MCF 10A (cell line): ENCODE measurements at regions not wholly inside any gene's neighbourhood (a gene's known extent, or its start where the extent isn't known, plus 50 kb on each side); places are given as distances from the start of the nearest gene placed in this dataset.

Experiments used
- BruUV-seq: library from RNA; stranded (reverse); fragments of 400-500 nt; replicated peaks from 2 replicates; lab custom pipeline; 2021; lab: Mats Ljungman, UMichigan
- CTCF ChIA-PET: fragments of 300-600 bp; sonication (Branson Sonifier 250); formaldehyde crosslinking; extraction: SDS; loops from one replicate; lab custom pipeline; 2021; ENCODE audit warnings: antibody characterized with exemption, inconsistent platforms; lab: Yijun Ruan, JAX
- POLR2A ChIA-PET: fragments of 300-600, 350-650 bp; sonication (Branson Sonifier 250); formaldehyde crosslinking; extraction: SDS; loops from one replicate; lab custom pipeline; 2020; ENCODE audit warnings: antibody characterized with exemption, inconsistent platforms; lab: Yijun Ruan, JAX
- DNase-seq: peaks from one replicate; pipeline ENCODE4 v3.0.0-alpha.2; 2018; ENCODE audit not compliant: unreplicated experiment
- H3K27ac Mint-ChIP-seq: one replicate; pipeline ENCODE4 v1.8.0; 2022; ENCODE audit warnings: mild to moderate bottlenecking, low read depth, mixed read lengths; ENCODE audit not compliant: unreplicated experiment
- H3K27me3 Mint-ChIP-seq: one replicate; pipeline ENCODE4 v1.8.0; 2022; ENCODE audit warnings: mixed read lengths; ENCODE audit not compliant: insufficient read depth, unreplicated experiment
- H3K36me3 Mint-ChIP-seq: one replicate; pipeline ENCODE4 v1.8.0; 2022; ENCODE audit warnings: mild to moderate bottlenecking, moderate library complexity, mixed read lengths; ENCODE audit not compliant: insufficient read depth, unreplicated experiment
- H3K4me1 Mint-ChIP-seq: one replicate; pipeline ENCODE4 v1.8.0; 2022; ENCODE audit warnings: mixed read lengths; ENCODE audit not compliant: insufficient read depth, unreplicated experiment
- H3K4me3 Mint-ChIP-seq: one replicate; pipeline ENCODE4 v1.8.0; 2022; ENCODE audit warnings: mild to moderate bottlenecking, moderate library complexity, mixed read lengths; ENCODE audit not compliant: unreplicated experiment
- H3K9me3 Mint-ChIP-seq: one replicate; pipeline ENCODE4 v1.8.0; 2022; ENCODE audit warnings: mixed read lengths; ENCODE audit not compliant: unreplicated experiment
- CTCF ChIP-seq: fragments of 200-600 bp; IDR thresholded peaks from one replicate; pipeline ENCODE4 v1.8.0; 2022; ENCODE audit warnings: antibody characterized with exemption, mild to moderate bottlenecking; ENCODE audit not compliant: unreplicated experiment
- intact Hi-C: fragments of 100-400 bp; cut with micrococcal nuclease; formaldehyde crosslinking; loops from 2 replicates; pipeline ENCODE4 v1.14.1; 2022

GRCh38 chr14:87325741-87326140 is 667.2 kb downstream of the GALC start:
- no peaks in the 10 kb centered on the region for H3K36me3 Mint-ChIP-seq
- ChIA-PET POLR2A (no interaction called here), CTCF (interaction anchor here (0.6 kb wide), 1 partner anchor 389 kb away, joined by 3 read pairs; no protein-coding TSS in a partner anchor)
- no peak overlapping the region for H3K27ac Mint-ChIP-seq
- no peaks in the 10 kb centered on the region for H3K4me1 Mint-ChIP-seq
- no peak for TF ChIP-seq CTCF
- intact Hi-C loops: no loop called here
- H3K27me3 Mint-ChIP-seq: no peaks in the 10 kb centered on the region
- no TSS peak for BruUV-seq
- no peak overlapping the region for H3K4me3 Mint-ChIP-seq
- peaks cover 7% of the 10 kb centered on the region for H3K9me3 Mint-ChIP-seq
- DNase-seq: no peak

- no peak overlapping the region for H3K27ac Mint-ChIP-seq
- no peak overlapping the region for H3K4me3 Mint-ChIP-seq
- intact Hi-C loops: no loop called here
- BruUV-seq: no TSS peak
- peaks cover 7% of the 10 kb centered on the region for H3K9me3 Mint-ChIP-seq
- ChIA-PET POLR2A (no interaction called here), CTCF (no interaction called here)
- no peaks in the 10 kb centered on the region for H3K36me3 Mint-ChIP-seq
- H3K27me3 Mint-ChIP-seq: no peaks in the 10 kb centered on the region
- no peak for TF ChIP-seq CTCF
- no peaks in the 10 kb centered on the region for H3K4me1 Mint-ChIP-seq
- no peak for DNase-seq
These were observed 669.8 kb downstream of the GALC start for GRCh38 chr14:87323191-87323590.

GRCh38 chr14:87321548-87321947 is 671.4 kb downstream of the GALC start:
- intact Hi-C loops: no loop called here
- Mint-ChIP-seq H3K27ac (no peak overlapping the region), H3K4me1 (no peaks in the 10 kb centered on the region), H3K27me3 (no peaks in the 10 kb centered on the region), H3K9me3 (peaks cover 7% of the 10 kb centered on the region), H3K4me3 (no peak overlapping the region), H3K36me3 (no peaks in the 10 kb centered on the region)
- POLR2A ChIA-PET: no interaction called here
- TF ChIP-seq CTCF: no peak
- DNase-seq: no peak
- CTCF ChIA-PET: no interaction called here
- no TSS peak for BruUV-seq

- intact Hi-C loops: no loop called here
- CTCF ChIA-PET: interaction anchor here (1.1 kb wide), 1 partner anchor 10 kb away, joined by 3 read pairs; no protein-coding TSS in a partner anchor
- H3K4me1 Mint-ChIP-seq: peaks cover 7% of the 10 kb centered on the region
These were observed 680.1 kb downstream of the GALC start for GRCh38 chr14:87312894-87313205.

More at GRCh38 chr14:87312894-87313205, 680.1 kb downstream of the GALC start:
- no peak overlapping the region for H3K4me3 Mint-ChIP-seq
- H3K27ac Mint-ChIP-seq: no peak overlapping the region
- BruUV-seq: no TSS peak
- H3K9me3 Mint-ChIP-seq: no peaks in the 10 kb centered on the region
- H3K36me3 Mint-ChIP-seq: no peaks in the 10 kb centered on the region
- no peak for DNase-seq
- POLR2A ChIA-PET: interaction anchor here (0.6 kb wide), 1 partner anchor 158 kb away, joined by 3 read pairs; no protein-coding TSS in a partner anchor
- no peaks in the 10 kb centered on the region for H3K27me3 Mint-ChIP-seq
- no peak for TF ChIP-seq CTCF
